ENCODE measurements at regions not wholly inside any gene's neighbourhood (a gene's known extent, or its start where the extent isn't known, plus 50 kb on each side); places are given as distances from the start of the nearest gene placed in this dataset.
"Not testable (repeated sequence)": the region's sequence is repeated elsewhere in the genome, so short reads cannot be mapped to it uniquely, and the experiment has no call there.

- no peak for DNase-seq
These were observed 810.9 kb upstream of the ACO1 start for GRCh38 chr9:31573561-31573960.

- DNase-seq, result no peak
These were observed 810.3 kb upstream of the ACO1 start for GRCh38 chr9:31574006-31574765.

- DNase-seq, result no peak
These were observed 802.4 kb upstream of the ACO1 start for GRCh38 chr9:31582071-31582470.

- no peak for DNase-seq
These were observed 801.9 kb upstream of the ACO1 start for GRCh38 chr9:31582561-31582960.

GRCh38 chr9:31585158-31585557 is 799.3 kb upstream of the ACO1 start:
- DNase-seq, result no peak

- no peak for DNase-seq
These were observed 797.3 kb upstream of the ACO1 start for GRCh38 chr9:31587146-31587545.

- no peak for DNase-seq
These were observed 796.4 kb upstream of the ACO1 start for GRCh38 chr9:31588006-31588405.

GRCh38 chr9:31588756-31589155 is 795.7 kb upstream of the ACO1 start:
- DNase-seq, result no peak

GRCh38 chr9:31590091-31590490 is 794.4 kb upstream of the ACO1 start:
- no peak for DNase-seq

GRCh38 chr9:31597086-31597485 is 787.4 kb upstream of the ACO1 start:
- DNase-seq, result not testable (repeated sequence)

- DNase-seq, result no peak
These were observed 786.5 kb upstream of the ACO1 start for GRCh38 chr9:31597977-31598376.

- DNase-seq, result no peak
These were observed 782.8 kb upstream of the ACO1 start for GRCh38 chr9:31601666-31602065.

- no peak for DNase-seq
These were observed 779.9 kb upstream of the ACO1 start for GRCh38 chr9:31604531-31604930.

GRCh38 chr9:31605164-31605563 is 779.3 kb upstream of the ACO1 start:
- no peak for DNase-seq

- no peak for DNase-seq
These were observed 777.8 kb upstream of the ACO1 start for GRCh38 chr9:31606678-31607077.

GRCh38 chr9:31608416-31608815 is 776.0 kb upstream of the ACO1 start:
- no peak for DNase-seq

GRCh38 chr9:31608881-31609280 is 775.6 kb upstream of the ACO1 start:
- no peak for DNase-seq

GRCh38 chr9:31612336-31613030 is 772.0 kb upstream of the ACO1 start:
- DNase-seq, result no peak

GRCh38 chr9:31615966-31616365 is 768.5 kb upstream of the ACO1 start:
- DNase-seq, result no peak

- DNase-seq, result no peak
These were observed 760.9 kb upstream of the ACO1 start for GRCh38 chr9:31623511-31623910.

GRCh38 chr9:31629292-31629691 is 755.2 kb upstream of the ACO1 start:
- no peak for DNase-seq

- no peak for DNase-seq
These were observed 747.2 kb upstream of the ACO1 start for GRCh38 chr9:31637265-31637664.

- no peak for DNase-seq
These were observed 746.6 kb upstream of the ACO1 start for GRCh38 chr9:31637861-31638260.

GRCh38 chr9:31639451-31639850 is 745.0 kb upstream of the ACO1 start:
- no peak for DNase-seq

Data from muscle of arm (tissue), 1 donor.